ENCODE measurements at regions not wholly inside any gene's neighbourhood (a gene's known extent, or its start where the extent isn't known, plus 50 kb on each side); places are given as distances from the start of the nearest gene placed in this dataset.

DNA sequence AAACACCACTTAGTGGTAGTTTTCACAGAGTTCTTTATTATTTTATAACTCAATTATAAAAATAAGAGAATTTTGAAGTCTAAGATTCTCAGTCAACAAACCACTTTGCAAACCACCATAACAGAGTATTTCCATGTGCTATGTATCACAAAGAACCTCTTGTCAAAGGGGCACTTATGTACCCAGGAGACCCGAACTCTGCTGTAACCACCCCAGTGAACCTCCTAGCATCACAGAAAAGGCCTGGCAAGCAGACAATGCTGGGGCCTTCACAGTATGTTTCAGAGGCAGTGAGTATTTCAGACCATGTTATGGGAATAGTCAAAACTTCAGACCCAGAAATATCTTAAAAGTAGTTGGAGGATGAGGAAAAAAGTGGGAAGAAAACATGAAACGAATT is 714.1 kb downstream of the EFNB2 start:
- Histone ChIP-seq H3K27me3 (ENCODE audit: insufficient read depth, poor library complexity, severe bottlenecking) (no peaks in the 10 kb centered on the region), H3K4me3 (ENCODE audit: severe bottlenecking) (no peak overlapping the region)
- TF ChIP-seq, protein P1, sequence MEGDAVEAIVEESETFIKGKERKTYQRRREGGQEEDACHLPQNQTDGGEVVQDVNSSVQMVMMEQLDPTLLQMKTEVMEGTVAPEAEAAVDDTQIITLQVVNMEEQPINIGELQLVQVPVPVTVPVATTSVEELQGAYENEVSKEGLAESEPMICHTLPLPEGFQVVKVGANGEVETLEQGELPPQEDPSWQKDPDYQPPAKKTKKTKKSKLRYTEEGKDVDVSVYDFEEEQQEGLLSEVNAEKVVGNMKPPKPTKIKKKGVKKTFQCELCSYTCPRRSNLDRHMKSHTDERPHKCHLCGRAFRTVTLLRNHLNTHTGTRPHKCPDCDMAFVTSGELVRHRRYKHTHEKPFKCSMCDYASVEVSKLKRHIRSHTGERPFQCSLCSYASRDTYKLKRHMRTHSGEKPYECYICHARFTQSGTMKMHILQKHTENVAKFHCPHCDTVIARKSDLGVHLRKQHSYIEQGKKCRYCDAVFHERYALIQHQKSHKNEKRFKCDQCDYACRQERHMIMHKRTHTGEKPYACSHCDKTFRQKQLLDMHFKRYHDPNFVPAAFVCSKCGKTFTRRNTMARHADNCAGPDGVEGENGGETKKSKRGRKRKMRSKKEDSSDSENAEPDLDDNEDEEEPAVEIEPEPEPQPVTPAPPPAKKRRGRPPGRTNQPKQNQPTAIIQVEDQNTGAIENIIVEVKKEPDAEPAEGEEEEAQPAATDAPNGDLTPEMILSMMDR (IDR thresholded peaks at IDR 0.05; ENCODE audit: poor library complexity, severe bottlenecking) = no peak

DNA sequence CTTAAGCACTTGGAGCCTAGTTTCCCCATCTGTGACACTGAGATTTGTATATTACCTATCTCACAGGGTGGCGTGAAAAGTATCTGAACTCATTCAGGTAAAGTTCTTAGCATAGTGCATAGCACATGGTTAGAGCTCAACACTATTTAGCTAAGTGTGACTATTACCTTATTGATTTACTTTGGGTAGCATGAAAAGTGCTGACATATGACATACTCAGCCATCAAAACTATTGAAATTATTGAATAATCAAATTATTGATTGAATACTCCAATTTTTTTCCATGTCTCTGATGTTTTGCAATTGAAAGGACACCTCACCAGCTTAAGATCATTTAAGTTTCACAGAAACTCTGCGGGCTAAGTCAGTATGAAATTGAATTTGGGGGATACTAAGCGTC is 715.0 kb downstream of the EFNB2 start:
- no peak for ATAC-seq (ENCODE audit: low read depth)
- TF ChIP-seq, protein P1 (IDR thresholded peaks at IDR 0.05; ENCODE audit: poor library complexity, severe bottlenecking) = no peak
- no peak for DNase-seq (ENCODE audit: low spot score)

More for the DNA sequence above, 714.1 kb downstream of the EFNB2 start:
- Histone ChIP-seq H3K9me3 (ENCODE audit: severe bottlenecking) (no peaks in the 10 kb centered on the region), H3K27ac (ENCODE audit: poor library complexity, severe bottlenecking) (no peak overlapping the region), H3K36me3 (ENCODE audit: low read depth) (no peaks in the 10 kb centered on the region), H3K4me1 (ENCODE audit: insufficient read depth, poor library complexity, severe bottlenecking) (peaks cover 11% of the 10 kb centered on the region)
- DNase-seq (ENCODE audit: low spot score) (no peak), ATAC-seq (ENCODE audit: low read depth) (no peak)

DNA sequence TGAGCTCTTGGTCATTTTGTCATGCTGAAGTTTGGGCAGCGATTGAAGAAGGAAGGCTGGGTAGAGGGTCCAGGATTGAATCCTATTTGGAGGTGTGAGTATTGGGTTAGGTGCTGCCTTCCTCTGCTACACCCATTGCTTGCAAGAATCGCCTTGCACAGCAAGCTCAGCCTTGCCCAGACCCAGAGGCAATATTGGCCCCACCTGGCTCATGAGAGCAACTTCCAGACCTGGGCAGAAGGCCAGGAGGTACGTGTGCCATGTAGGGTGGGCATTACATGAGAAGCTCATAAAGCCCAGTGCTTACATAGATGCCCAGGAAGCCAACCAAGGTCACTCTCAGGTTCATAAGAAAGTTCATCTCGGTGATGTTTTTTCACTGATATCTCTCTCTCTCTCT is 718.0 kb downstream of the EFNB2 start:
- TF ChIP-seq, protein P1 (IDR thresholded peaks at IDR 0.05; ENCODE audit: poor library complexity, severe bottlenecking) = no peak
- peaks cover 25% of the 10 kb centered on the region for H3K4me1 ChIP-seq (ENCODE audit: insufficient read depth, poor library complexity, severe bottlenecking)
- H3K9me3 ChIP-seq (ENCODE audit: severe bottlenecking) = no peaks in the 10 kb centered on the region
- no peaks in the 10 kb centered on the region for H3K36me3 ChIP-seq (ENCODE audit: low read depth)
- peak overlapping the region; percentile 26 for H3K27ac ChIP-seq (ENCODE audit: poor library complexity, severe bottlenecking)
- DNase-seq (ENCODE audit: low spot score) (no peak), ATAC-seq (ENCODE audit: low read depth) (no peak)
- H3K27me3 ChIP-seq (ENCODE audit: insufficient read depth, poor library complexity, severe bottlenecking) = no peaks in the 10 kb centered on the region
- H3K4me3 ChIP-seq (ENCODE audit: severe bottlenecking) = no peak overlapping the region

More for the DNA sequence above, 715.0 kb downstream of the EFNB2 start:
- H3K27me3 ChIP-seq (ENCODE audit: insufficient read depth, poor library complexity, severe bottlenecking) = no peaks in the 10 kb centered on the region
- H3K27ac ChIP-seq (ENCODE audit: poor library complexity, severe bottlenecking) = no peak overlapping the region
- no peaks in the 10 kb centered on the region for H3K9me3 ChIP-seq (ENCODE audit: severe bottlenecking)
- H3K36me3 ChIP-seq (ENCODE audit: low read depth) = no peaks in the 10 kb centered on the region
- no peak overlapping the region for H3K4me3 ChIP-seq (ENCODE audit: severe bottlenecking)
- H3K4me1 ChIP-seq (ENCODE audit: insufficient read depth, poor library complexity, severe bottlenecking) = peaks cover 13% of the 10 kb centered on the region

DNA sequence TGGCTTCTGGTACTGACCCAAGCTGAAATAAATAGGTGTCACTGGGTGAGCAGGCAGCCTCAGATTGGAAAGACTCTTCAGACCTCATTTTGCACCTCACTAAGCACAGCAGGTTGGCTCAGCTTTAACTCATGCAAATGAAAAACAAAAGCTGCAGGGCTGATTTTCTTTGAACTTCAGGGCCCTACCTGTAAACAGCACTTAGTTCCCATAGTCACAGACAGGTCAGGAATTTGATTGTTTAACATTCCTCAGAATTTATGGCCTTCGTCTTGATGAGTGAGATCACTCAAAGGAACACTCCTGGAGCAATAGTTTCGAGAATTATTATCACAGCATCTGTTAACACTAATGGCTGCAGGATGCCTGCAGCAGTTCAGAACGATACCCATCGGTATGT is 718.5 kb downstream of the EFNB2 start:
- DNase-seq (ENCODE audit: low spot score) (no peak), ATAC-seq (ENCODE audit: low read depth) (peak; percentile 27)
- TF ChIP-seq, protein P1 (IDR thresholded peaks at IDR 0.05; ENCODE audit: poor library complexity, severe bottlenecking) = no peak
- H3K36me3 ChIP-seq (ENCODE audit: low read depth) = no peaks in the 10 kb centered on the region
- H3K9me3 ChIP-seq (ENCODE audit: severe bottlenecking) = no peaks in the 10 kb centered on the region
- H3K27me3 ChIP-seq (ENCODE audit: insufficient read depth, poor library complexity, severe bottlenecking) = no peaks in the 10 kb centered on the region
- peaks cover 25% of the 10 kb centered on the region for H3K4me1 ChIP-seq (ENCODE audit: insufficient read depth, poor library complexity, severe bottlenecking)
- H3K4me3 ChIP-seq (ENCODE audit: severe bottlenecking) = no peak overlapping the region
- peak overlapping the region; percentile 26 for H3K27ac ChIP-seq (ENCODE audit: poor library complexity, severe bottlenecking)

DNA sequence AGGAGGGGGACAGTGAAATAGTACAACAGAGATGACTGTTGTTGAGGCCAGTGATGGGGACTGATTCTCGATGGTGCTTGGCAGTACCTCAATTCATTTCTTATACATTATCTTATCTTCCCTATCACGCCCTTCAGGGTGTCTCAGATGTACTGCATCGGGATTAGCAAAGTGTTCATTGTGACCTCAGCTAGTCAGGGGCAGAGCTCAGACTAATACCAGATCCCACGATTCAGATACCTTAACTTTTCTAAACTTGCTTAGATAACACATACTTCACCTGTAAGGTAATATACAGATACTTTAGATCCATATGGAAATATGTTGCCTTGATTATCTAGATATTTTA is 720.6 kb downstream of the EFNB2 start:
- H3K4me3 ChIP-seq (ENCODE audit: severe bottlenecking) = no peak overlapping the region
- peak; percentile 37 for ATAC-seq (ENCODE audit: low read depth)
- H3K9me3 ChIP-seq (ENCODE audit: severe bottlenecking) = no peaks in the 10 kb centered on the region

More for the DNA sequence above, 720.6 kb downstream of the EFNB2 start:
- H3K27ac ChIP-seq (ENCODE audit: poor library complexity, severe bottlenecking) = peak overlapping the region; percentile 81
- H3K4me1 ChIP-seq (ENCODE audit: insufficient read depth, poor library complexity, severe bottlenecking) = peaks cover 25% of the 10 kb centered on the region
- H3K27me3 ChIP-seq (ENCODE audit: insufficient read depth, poor library complexity, severe bottlenecking) = no peaks in the 10 kb centered on the region
- no peaks in the 10 kb centered on the region for H3K36me3 ChIP-seq (ENCODE audit: low read depth)
- no peak for DNase-seq (ENCODE audit: low spot score)
- TF ChIP-seq, protein P1 (IDR thresholded peaks at IDR 0.05; ENCODE audit: poor library complexity, severe bottlenecking) = no peak

Measured in RWPE2 (cell line).